ENCODE measurements at regions not wholly inside any gene's neighbourhood (a gene's known extent, or its start where the extent isn't known, plus 50 kb on each side); places are given as distances from the start of the nearest gene placed in this dataset.
"Not testable (repeated sequence)": the region's sequence is repeated elsewhere in the genome, so short reads cannot be mapped to it uniquely, and the experiment has no call there.

GRCh38 chr12:72888693-72889092, 616.5 kb downstream of the TRHDE start:
- TF ChIP-seq CTCF (conservative IDR thresholded peaks at IDR 0.05): no peak
- Mint-ChIP-seq H3K4me3 (no peak overlapping the region), H3K4me1 (ENCODE audit: unreplicated experiment) (no peaks in the 10 kb centered on the region), H3K36me3 (no peaks in the 10 kb centered on the region), H3K9me3 (no peaks in the 10 kb centered on the region), H3K27me3 (no peaks in the 10 kb centered on the region), H3K27ac (no peak overlapping the region)
- no peak for DNase-seq (ENCODE audit: extremely low spot score, unreplicated experiment)

GRCh38 chr12:72889791-72890190, 617.6 kb downstream of the TRHDE start:
- H3K4me3 Mint-ChIP-seq: no peak overlapping the region
- no peaks in the 10 kb centered on the region for H3K27me3 Mint-ChIP-seq
- TF ChIP-seq CTCF (conservative IDR thresholded peaks at IDR 0.05): no peak
- H3K36me3 Mint-ChIP-seq: no peaks in the 10 kb centered on the region
- DNase-seq (ENCODE audit: extremely low spot score, unreplicated experiment): no peak
- H3K9me3 Mint-ChIP-seq: no peaks in the 10 kb centered on the region
- no peaks in the 10 kb centered on the region for H3K4me1 Mint-ChIP-seq (ENCODE audit: unreplicated experiment)
- no peak overlapping the region for H3K27ac Mint-ChIP-seq

GRCh38 chr12:72901685-72902084, 629.5 kb downstream of the TRHDE start:
- TF ChIP-seq CTCF (conservative IDR thresholded peaks at IDR 0.05): no peak
- Mint-ChIP-seq H3K4me1 (ENCODE audit: unreplicated experiment) (no peaks in the 10 kb centered on the region), H3K27ac (no peak overlapping the region), H3K9me3 (no peaks in the 10 kb centered on the region), H3K36me3 (no peaks in the 10 kb centered on the region), H3K4me3 (no peak overlapping the region), H3K27me3 (no peaks in the 10 kb centered on the region)
- DNase-seq (ENCODE audit: extremely low spot score, unreplicated experiment): no peak

GRCh38 chr12:72925716-72926115, 653.5 kb downstream of the TRHDE start:
- no peak for TF ChIP-seq CTCF (conservative IDR thresholded peaks at IDR 0.05)
- H3K9me3 Mint-ChIP-seq: no peaks in the 10 kb centered on the region

GRCh38 chr12:72931838-72932237, 659.7 kb downstream of the TRHDE start:
- H3K4me1 Mint-ChIP-seq (ENCODE audit: unreplicated experiment); DNase-seq (ENCODE audit: extremely low spot score, unreplicated experiment); H3K9me3 Mint-ChIP-seq; H3K27me3 Mint-ChIP-seq; H3K4me3 Mint-ChIP-seq; H3K36me3 Mint-ChIP-seq; H3K27ac Mint-ChIP-seq: not testable (repeated sequence)

More at GRCh38 chr12:72925716-72926115, 653.5 kb downstream of the TRHDE start:
- Mint-ChIP-seq H3K27me3 (no peaks in the 10 kb centered on the region), H3K27ac (no peak overlapping the region), H3K4me3 (no peak overlapping the region), H3K36me3 (no peaks in the 10 kb centered on the region), H3K4me1 (ENCODE audit: unreplicated experiment) (no peaks in the 10 kb centered on the region)
- DNase-seq (ENCODE audit: extremely low spot score, unreplicated experiment): no peak

- Mint-ChIP-seq H3K4me3 (no peak overlapping the region), H3K9me3 (peaks cover 4% of the 10 kb centered on the region), H3K27ac (no peak overlapping the region), H3K36me3 (no peaks in the 10 kb centered on the region), H3K4me1 (ENCODE audit: unreplicated experiment) (no peaks in the 10 kb centered on the region), H3K27me3 (no peaks in the 10 kb centered on the region)
- DNase-seq (ENCODE audit: extremely low spot score, unreplicated experiment): no peak
- no peak for TF ChIP-seq CTCF (conservative IDR thresholded peaks at IDR 0.05)
Measured at GRCh38 chr12:72937486-72937885, 665.3 kb downstream of the TRHDE start.

All from type B pancreatic cell (in vitro differentiated cells).